ENCODE measurements at regions not wholly inside any gene's neighbourhood (a gene's known extent, or its start where the extent isn't known, plus 50 kb on each side); places are given as distances from the start of the nearest gene placed in this dataset.
A peak's percentile ranks its signal among the peaks of the same experiment; 100 is the strongest.
"Not testable (repeated sequence)": the region's sequence is repeated elsewhere in the genome, so short reads cannot be mapped to it uniquely, and the experiment has no call there.

GRCh38 chr3:35070088-35070487 is 569.2 kb upstream of the ARPP21 start:
- no peak for DNase-seq

DNA sequence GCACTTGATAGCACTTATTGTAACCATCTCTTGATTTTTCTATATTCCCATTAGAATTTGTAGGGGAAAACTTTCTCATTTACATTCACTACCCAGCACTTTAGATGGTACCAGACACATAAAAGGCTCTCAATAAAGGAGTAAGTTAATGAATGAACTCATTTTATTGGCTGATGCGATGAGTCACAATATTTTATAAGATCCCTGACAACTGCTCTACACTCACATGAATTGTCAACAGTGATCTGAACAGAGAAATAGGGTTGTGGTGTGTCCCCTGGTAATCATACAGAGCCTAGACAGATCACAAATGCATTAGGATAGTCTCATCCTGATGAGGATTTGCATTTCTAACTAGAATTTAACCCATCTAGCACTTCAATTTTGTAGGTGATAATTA is 567.6 kb upstream of the ARPP21 start:
- no peak for DNase-seq

DNA sequence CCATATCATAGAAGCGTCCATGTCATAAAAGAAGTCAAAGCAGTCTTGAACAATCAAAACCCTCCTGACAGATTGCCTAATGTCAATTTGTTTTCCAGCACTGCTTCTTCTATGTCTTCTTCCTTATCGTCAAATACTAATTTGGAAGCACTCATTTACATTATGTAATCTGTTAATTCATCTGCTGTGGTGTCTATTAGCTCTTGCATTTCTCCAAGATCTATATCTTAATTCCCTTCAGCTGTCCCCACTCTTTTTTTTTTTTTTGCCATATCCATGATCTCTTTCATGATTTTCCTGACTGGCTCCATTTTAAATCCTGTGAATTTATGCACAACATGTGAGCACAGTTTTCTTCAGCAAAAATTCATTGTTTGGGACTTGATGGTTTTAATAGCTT is 560.5 kb upstream of the ARPP21 start:
- DNase-seq = no peak

DNA sequence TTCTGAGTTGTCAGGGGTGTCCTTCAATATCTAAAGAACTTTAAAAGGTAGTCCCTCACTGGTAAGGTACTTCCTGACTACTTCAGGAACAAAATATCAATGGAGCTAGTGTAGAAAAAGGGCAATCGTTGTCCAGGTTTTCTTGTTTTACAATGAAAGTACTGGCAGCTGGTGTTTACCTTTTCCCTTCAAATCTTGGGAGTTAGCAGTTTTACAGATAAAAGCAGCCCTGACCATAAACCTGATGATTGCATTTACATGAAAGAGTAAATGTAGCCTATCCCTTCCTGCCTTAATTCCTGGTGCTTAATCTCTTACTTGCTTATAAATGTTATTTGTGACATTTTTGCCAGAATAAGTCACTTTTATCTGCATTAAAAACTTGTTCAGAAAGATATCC is 559.9 kb upstream of the ARPP21 start:
- no peak for DNase-seq

- no peak for DNase-seq
Measured at GRCh38 chr3:35081899-35082298, 557.4 kb upstream of the ARPP21 start.

GRCh38 chr3:35088943-35089342 is 550.4 kb upstream of the ARPP21 start:
- DNase-seq = no peak

DNA sequence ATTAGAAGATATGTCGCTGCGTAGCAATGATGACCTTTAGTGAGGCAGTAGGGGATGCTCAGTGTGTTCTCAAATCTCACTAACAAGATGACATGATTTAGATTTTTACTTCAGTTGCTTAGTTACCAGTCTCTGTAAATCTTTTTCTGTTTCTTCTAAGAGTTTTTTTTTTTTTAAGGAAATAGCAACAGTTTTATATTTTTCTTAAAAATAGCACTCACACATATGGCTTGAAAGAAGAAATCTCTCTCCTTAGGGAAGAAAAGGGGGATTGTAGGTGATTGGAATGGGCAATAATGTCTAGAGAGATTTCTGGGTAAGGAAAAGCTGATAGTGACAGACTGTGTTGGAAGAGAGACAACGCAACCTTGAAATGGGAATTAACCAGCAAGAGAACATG is 524.6 kb upstream of the ARPP21 start:
- no peak for DNase-seq

GRCh38 chr3:35120026-35120425 is 519.3 kb upstream of the ARPP21 start:
- DNase-seq = no peak

- DNase-seq = no peak
Measured at GRCh38 chr3:35137612-35138011, 501.7 kb upstream of the ARPP21 start.

- no peak for DNase-seq
Measured at GRCh38 chr3:35141406-35141805, 497.9 kb upstream of the ARPP21 start.

GRCh38 chr3:35144011-35144410 is 495.3 kb upstream of the ARPP21 start:
- DNase-seq = no peak

DNA sequence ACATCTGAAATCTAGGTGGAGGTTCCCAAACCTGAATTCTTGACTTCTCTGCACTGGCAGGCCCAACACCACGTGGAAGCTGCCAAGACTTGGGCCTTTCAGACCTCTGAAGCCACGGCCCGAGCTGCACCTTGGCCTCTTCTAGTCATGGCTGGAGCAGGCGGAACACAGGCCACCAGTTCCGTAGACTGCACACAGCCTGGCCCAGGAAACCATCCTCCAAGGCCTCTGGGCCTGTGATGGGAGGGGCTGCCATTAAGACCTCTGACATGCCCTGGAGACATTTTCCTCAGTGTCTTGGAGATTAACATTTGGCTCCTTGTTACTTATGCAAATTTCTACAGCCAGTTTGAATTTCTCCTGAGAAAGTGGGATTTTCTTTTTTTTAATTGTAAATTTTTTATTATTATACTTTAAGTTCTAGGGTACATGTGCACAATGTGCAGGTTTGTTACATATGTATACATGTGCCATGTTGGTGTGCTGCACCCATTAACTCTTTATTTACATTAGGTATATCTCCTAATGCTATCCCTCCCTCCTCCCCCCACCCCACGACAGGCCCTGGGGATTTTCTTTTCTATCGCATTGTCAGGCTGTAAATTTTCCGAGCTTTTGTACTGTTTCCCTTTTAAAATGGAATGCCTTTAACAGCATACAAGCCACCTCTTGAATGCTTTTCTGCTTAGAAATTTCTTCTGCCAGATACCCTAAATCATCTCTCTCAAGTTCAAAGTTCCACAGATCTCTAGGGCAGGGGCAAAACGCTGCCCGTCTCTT is 492.9 kb upstream of the ARPP21 start:
- DNase-seq = not testable (repeated sequence)

GRCh38 chr3:35183927-35184675 is 455.2 kb upstream of the ARPP21 start:
- no peak for DNase-seq

DNA sequence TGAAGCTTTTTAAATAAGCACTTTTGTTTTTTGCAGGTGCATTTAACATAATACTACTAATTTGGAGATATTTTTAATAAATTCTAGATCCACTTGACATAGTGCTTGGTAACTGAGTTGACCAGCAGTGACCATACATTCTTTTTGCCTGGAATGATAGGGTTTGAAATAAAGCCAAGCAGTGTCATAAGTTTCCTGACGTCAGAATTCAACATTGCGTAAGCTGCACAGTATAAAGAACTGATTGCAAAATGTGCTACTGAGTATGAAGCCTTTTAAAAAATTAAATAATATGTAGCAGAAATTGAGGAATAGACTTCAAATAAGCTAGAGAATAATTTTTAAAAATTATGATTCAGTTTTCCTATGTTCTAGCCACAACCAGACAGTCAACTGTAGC is 454.6 kb upstream of the ARPP21 start:
- DNase-seq = no peak

- no peak for DNase-seq
Measured at GRCh38 chr3:35187908-35188307, 451.4 kb upstream of the ARPP21 start.

DNA sequence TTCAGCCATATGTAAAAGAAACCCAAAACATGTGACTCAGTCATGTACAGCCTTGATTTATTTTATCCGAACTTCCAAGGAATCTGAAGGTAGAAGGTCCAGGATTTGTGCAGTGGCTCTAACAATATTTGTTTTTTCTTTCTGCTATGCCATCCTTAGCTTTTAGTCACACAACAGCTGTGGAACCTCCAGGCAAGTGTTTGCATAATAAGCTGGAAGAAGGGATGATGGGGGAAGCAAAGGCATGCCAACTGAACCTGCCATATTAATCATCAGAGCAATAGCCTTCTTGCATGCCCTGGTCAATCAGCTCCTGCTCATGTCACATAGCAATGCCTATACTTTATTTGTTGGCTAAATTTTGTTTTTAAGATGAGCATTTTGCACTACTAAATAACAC is 444.7 kb upstream of the ARPP21 start:
- no peak for DNase-seq

DNA sequence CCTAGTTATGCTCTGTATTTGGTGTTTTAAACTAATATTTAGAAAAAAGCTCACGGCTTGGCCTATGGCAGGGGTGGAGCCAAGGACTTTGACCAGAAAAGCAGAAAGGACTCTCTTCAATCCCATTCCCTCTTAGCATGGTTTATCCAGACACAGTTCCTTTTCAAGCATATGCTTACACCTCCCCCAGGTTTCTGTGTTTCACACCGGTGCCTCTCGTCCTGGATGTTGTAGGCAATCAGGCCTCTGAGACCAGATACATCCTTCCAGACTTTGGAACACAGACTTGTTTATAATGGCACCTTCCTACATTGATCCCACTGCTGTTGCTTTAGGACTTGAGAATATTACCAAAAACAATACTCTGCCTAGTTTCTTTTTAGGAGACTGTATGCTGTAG is 440.5 kb upstream of the ARPP21 start:
- DNase-seq = no peak

DNA sequence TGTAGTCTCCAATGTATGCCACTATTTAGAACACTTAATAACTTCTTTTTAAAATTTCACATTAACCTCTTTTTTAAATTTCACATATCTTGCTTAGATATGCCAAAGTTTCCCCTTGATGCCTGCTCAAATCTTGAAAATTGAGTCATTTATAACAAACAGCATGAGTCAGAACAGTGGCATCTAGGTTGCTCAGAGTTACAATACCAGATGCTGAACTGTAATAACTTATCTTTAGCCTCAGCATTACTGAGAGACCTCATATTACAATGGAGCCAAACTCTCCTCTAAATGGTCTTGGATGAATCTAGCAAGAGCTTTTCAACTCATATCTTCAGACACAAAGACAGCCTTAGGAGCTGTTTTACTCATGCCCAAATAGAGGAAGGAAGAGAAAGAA is 439.3 kb upstream of the ARPP21 start:
- no peak for DNase-seq

- DNase-seq = peak; percentile 9
Measured at GRCh38 chr3:35201211-35201610, 438.1 kb upstream of the ARPP21 start.

GRCh38 chr3:35215525-35216500 is 423.5 kb upstream of the ARPP21 start:
- no peak for DNase-seq

DNA sequence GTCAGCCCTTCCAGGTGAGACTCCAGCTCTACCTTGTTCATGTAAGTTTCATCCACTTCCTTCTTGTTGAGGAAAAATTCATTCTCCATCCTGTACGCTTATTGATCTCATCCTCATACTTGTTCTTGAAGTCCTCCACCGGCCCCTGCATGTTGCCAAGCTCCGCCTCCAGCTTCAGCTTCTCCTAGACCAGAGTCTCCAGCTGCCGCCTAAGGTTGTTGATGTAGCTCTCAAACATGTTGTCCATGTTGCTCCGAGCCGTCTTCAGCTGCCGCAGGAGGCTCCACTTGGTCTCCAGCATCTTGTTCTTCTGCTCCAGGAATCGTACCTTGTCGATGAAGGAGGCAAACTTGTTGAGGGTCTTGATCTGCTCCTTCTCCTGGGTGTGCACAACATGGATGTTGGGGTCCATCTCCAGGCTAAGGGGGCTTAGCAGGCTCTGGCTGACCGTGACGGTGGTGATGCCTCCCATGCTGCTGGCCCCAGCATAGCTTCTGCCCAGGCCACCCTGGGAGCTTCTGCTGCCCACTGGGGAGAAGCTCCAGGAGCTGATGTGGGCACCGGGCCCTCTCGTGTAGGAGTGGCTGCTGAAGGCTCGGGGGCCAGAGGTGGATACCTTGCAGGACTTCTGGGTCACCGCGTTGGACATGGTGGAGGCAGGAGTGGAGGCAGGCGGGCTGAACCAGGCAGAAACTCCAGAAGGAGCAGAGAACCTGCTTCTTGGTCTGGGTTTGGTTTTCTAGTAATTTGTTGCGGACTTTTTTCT is 422.6 kb upstream of the ARPP21 start:
- DNase-seq = no peak

- DNase-seq = no peak
Measured at GRCh38 chr3:35223632-35224394, 415.5 kb upstream of the ARPP21 start.

Data from NCI-H2171 (cell line).